GM21717 (cell line): ENCODE measurements at regions not wholly inside any gene's neighbourhood (a gene's known extent, or its start where the extent isn't known, plus 50 kb on each side); places are given as distances from the start of the nearest gene placed in this dataset.
A peak's percentile ranks its signal among the peaks of the same experiment; 100 is the strongest.

Experiments
- ATAC-seq: cut with Tn5 transposase; IDR thresholded peaks from one replicate; pipeline ENCODE4 v1.9.1; 2021; ENCODE audit warnings: mild to moderate bottlenecking, moderate library complexity; ENCODE audit not compliant: unreplicated experiment

DNA sequence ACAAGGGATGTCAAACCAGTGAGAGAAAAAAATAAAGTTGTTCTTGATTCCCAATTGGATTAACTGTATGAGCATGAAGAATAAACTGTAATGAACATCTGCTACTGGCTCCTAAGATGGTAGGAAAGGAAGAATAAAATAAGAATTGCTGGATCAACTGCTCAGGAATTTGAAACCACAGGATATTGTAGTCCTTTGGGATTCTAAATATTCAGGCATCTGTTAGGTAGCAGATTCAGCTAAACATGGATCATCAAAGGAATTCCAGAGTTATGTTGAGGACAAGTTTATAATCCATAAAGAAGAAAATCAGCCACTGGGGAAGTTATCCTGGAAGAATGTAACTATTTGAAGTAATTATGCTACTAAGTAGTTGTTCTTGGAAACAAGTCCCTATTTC lies 65.8 kb downstream of the ISL1 start:
- no peak for ATAC-seq

DNA sequence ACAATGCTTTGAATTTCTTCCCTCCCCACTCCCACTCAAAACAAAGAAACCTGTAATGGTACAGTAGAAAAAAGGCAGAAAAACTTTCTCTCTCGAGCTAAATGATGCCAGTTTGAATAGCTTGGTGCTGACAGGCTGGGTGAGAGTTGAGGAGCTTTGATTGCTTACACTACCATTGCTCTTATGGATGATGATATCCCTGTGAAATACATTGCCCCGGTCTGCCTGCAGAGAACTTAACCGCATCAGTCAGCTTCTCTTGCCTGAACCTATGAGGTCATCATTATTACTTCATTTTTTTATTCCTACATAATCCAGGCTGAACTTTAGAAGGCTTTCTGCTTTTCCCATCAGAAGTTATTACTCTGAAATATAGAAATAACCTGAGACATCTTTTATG lies 69.3 kb downstream of the ISL1 start:
- ATAC-seq, result no peak

DNA sequence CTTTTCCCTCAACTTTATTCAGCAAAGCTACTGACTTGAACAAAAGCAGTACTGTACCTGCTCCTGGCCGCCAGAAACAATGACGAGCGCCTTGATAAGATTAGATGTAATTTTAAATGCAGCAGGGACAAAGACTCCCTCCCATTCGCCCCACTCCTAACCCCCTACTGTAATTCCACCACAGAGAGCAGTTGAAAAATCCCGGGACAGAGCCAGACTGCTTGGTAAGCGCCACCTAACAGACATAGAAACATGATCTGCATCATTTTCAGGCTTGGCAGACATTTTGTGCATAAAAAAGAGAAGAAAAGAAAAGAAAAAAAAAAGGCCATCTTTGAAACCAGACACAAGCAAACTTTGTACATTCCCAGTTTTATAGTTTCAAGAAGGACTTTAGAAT lies 81.9 kb downstream of the ISL1 start:
- no peak for ATAC-seq

DNA sequence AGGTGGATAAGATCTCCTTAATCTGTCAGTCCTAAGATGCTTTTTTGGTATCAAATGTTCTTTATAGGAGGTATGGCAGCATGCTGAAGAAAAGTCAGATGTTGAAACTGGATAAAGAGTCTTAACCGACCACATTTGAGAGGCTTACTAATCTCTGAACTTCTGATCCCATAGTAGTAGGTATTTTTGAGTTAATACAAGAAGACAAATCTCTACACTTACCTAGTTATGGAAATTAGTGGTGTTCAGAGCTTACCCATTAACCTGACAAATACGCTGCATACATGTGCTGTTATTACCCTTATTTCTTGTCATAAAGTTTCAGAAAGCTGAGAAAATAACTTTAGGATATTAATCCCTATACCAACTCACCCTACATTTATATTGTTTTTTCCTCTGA lies 83.0 kb downstream of the ISL1 start:
- ATAC-seq, result no peak

DNA sequence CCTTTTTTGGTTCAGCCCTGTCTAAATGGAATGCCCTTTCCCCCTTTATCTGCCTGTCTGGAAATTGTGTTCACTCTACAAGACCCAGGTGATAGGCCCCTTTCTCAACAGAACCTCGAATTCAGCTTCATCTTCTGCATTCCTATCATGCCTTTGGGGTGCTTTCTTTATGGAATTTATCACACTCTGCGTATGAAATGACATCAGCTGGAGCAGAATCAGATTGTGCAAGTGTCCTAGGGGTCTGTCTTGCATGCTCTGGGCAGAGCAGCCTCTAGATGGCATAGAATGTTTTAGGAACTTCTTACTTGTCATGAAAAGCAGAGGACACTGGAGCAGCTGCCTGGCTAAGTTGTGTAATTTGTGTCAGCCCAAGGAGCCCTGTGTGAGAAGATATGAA lies 84.9 kb downstream of the ISL1 start:
- no peak for ATAC-seq

DNA sequence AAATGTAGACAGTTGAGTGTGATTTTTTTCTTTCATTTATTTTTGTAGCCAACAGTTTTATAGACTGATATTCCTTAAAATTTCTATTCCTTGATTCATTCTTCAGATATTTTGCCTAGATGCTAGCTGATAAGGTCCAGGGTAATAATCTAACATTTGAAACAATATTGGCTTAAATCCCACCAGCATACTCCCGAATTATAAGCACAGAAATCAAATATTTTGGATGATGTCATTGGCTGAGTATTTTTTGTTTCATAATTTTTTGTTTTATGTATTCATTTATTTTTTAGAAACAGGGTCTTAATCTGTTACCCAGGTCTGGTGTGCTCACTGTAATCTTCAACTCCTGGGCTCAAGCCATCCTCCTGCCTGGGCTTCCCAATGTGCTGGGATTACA lies 88.4 kb downstream of the ISL1 start:
- ATAC-seq, result no peak

DNA sequence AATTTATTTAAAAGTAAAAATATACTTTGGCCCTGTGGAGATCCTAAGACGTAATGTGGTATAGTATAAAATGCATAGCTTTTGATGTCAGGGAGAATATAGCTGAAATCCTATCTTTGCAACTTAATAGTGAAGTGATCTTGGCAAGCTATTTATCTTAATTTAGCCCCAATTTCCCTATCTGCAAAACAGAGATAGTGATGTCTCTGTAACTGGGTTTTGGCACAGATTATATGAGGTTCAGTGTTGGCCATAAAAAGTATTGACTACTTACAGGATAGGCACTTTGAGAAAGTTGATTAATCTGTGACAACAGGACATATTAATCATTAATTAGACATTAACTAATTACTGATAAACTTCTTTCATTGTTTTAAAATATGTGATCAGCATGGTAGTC lies 89.2 kb downstream of the ISL1 start:
- ATAC-seq, result no peak

DNA sequence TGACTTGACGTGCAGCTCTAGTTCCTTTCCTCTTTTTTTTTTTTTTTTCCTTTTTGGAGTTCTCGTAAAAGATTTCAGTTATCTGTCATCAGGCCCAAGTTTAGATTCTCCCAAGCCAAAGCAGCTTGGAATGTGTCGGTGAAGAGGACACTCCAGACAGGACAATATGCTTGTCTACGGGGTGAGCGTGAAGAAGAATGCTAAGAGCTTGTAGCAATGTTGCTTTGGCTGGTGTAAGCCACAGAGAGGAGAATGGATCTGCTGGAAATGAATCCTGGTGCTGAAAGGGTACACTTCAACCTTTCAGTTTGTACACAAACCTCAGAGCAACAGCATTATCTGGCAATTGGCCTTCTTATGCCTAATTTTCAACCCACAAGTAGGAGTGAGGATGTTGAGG lies 92.4 kb downstream of the ISL1 start:
- no peak for ATAC-seq

DNA sequence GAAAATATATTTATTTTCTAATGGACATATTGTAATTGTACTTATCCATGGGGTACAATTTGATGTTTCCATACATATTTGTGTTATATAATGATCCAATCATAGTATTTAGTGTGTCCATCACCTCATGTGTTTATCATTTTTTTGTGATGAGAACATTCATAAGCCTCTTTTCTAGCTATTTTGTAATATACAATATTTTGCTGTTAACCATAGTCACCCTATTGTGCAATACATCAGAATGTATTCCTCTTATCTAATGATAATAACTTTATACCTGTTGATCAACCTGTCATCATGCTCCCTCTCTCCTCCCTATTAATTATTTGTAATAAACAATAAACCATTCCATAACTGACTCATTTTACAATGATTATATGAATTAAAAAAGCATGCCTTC lies 93.2 kb downstream of the ISL1 start:
- no peak for ATAC-seq

DNA sequence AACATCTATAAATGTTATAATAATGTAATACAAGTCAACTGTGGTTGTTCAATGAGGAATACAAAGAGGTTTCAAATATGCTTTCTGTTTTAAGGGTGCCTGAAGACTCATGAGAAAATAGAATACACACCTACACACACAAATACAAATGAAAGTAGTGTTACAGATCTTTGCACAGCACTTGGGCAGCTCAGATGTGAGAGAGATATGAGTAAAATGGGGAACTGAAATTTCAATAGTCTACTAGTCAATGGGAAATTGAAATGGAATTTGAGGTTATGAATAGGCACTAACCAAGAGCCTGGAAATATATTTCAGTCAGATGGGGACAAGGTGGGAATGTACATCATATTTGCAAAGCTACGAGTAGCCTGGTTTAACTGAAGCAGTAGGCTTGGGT lies 96.6 kb downstream of the ISL1 start:
- peak; percentile 84 for ATAC-seq

DNA sequence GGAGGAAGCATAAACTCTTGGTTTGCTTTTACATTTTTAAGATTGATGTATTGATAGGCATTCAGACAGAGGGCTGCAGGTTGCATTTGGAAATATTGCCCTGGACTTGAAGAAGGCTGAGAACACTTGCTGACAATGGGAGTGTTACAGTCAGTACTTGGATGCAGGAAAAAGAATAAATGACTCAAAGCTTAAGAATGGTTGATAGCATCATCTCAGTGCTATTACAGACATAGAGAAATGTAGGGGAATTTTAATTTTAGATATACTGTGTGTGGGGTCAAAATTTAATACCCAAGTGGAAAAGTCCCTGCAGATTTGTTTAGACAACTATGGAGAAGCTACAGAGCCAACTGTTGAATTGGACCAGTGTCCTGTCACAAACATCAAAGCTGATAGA lies 101.1 kb downstream of the ISL1 start:
- no peak for ATAC-seq

DNA sequence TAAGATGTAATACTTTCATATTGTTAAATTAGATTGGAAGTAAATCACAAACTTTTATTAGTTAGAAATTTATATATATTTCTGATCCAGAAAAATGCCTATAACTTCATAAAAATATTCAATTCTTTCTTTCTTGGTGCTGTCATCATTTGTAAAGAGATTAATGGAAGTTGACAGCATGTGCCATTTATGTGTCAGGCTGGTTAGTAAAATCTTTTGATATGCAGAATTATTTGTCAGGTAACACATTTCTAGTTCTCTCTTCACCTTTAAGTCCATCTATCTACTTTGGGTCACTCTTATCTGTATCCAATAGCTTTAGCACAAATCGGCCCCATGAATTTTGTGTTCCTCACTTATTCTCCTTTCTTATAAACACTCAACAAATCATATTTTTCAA lies 102.9 kb downstream of the ISL1 start:
- ATAC-seq, result no peak

DNA sequence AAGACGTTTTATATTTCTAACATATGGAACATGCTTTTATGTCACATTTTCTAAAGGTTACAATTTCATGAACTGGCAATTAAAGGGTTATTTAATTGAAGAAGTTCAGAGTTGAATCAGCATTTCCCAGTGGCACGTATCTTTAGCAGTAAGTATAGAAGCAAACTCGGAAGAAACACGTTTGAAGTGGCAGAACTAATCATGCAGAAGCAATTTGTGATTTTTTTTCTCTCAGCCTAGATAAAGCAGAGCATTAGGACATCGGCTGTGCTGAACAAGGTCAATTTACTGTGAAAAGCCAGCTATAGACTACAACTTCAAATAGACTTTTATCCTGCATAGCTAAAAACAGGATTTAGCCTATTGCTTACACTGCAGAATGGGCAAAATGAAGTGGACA lies 104.7 kb downstream of the ISL1 start:
- ATAC-seq, result no peak

DNA sequence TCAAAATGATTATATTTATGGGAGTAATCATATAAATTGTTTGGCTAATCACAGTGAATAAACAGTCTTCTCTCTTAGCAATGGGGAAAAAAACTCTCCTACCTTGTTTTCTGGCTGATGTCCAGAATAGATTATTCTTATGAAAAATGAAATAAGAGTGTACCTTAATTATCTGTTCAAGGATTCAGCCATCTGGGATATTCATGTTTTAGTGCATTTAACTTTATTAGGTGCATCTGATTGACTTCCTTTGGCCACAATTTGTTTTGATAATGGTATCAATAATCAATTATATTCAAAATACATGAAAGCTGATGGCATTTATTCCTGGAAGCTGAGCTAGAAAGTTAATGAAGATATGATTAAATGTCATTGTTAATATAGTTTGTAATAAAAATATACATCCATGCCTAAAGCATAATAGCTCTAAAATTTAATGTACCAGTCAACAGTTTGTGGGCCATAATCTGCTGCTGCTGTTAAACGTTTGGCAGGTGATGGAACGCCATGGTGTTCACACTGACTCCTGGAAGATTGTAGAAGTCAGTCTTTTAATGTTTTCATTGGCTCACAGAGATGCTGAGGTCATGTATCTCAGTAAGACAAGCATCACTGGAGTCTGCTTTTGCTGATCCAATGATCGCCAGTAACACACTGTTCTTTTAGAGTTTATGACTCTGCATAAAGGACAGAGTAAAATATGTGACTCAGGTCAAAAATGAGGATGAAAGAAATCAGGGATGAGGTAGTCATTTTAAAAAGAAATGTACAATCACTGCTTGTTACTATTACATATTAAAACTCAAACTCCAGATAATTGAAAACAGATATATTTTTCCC lies 105.8 kb downstream of the ISL1 start:
- no peak for ATAC-seq

DNA sequence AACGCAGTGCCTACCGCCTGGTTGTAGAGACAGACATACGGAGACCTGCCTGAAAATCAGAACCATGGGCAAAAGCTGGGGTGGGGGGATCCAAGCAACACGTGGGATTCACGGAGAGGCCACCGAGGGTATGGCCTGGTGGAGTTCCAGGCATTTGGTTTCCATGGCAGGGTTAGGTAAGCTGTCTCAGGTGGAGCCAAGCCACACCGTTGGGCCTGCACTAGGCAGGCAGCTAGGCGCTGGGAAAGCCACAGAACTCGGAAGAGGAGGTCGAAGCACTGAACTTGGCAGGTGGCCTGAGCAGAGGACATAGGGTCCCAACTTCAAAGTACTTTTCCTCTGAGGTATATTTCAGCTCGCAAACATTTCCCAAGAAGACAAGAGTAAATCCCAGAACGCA lies 111.6 kb downstream of the ISL1 start:
- ATAC-seq, result no peak

DNA sequence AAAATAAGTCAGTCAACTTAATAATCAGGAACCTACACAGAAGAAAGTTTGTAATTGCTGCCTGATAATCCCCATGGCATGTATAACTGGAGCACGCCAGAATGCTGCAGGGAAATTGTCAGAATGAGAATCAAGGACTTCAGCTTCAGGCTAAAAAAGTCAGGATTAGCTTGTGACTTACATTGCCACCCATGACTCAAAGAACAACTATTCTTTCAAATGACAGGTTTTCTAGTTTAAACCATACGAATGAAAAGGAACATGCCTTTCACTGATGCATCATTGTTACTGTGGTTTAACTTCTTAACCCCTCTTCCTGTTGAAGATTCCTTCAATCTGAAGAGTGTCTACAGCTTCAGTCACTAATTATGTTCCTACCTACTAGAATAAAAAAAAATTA lies 112.4 kb downstream of the ISL1 start:
- ATAC-seq, result no peak

DNA sequence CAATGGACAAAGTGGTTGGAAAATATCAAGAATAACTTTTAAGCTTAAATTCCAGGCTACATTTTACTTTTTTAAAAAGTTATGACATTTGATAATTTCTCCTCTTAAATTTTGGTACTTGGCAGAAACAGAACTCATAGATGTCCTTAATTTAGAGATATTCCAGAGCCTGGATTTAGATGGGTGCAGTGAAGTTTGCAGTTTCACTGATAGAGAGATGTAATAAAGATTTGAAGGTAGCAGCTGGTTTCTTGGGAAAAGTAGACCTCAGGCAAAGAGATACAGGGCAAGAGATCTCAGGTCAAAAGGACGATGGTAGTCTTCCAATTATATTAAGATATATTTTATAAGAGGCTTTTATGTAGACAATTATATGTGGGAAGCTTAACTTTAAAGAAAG lies 134.6 kb downstream of the ISL1 start:
- no peak for ATAC-seq

DNA sequence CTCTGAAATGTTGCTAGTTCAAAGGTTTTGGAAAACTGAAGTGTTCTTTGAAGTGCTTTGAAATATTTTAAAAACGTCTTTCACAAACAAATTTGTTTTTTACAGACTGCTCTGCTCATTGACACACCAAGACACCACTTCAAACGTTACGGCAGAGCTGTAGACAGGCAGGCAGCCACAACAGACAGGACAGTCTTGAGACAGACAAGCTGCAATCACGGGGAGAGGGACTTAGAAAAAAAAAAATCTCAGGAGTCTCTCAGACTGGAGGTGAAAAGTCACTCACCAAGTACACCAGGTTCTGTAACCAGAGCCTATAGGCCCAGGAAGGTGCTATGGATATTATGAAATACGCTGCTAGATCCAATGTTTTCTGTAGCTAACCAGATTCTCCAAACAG lies 135.4 kb downstream of the ISL1 start:
- no peak for ATAC-seq

DNA sequence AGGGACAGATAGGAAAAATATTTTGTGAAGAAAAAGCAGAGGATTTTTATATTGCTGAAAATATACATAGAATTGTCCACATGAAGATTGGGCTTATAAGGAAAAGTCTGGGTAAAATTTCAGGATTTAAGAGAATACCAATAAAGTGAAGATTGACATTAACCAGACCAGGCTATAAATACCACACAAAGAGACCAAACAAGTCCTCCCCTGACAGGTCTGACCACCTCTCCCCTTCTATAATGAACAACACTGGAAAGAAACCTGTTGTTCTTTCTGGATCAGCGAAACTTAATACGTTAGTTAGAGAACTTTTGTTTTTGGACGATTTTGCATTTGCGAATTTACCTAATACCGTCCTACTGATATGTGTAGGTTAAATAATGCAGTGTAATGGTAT lies 138.3 kb downstream of the ISL1 start:
- ATAC-seq, result no peak

DNA sequence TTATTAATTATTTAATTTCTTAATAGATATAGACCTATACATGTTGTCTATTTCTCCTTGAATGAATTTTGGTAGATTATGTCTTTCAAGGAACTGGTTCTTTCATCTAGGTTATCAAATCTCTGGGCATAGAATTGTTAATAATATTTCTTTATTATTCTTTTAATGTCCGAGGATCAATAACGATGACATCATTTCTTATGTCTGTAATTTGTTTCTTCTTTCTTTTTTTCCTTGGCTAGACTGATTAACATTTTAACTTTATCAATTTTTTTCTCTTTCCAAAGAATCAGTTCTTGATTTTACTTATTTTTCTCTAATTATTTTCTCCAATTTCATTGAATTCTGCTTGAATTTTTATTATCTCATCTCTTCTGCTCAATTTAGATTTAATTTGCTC lies 156.0 kb downstream of the ISL1 start:
- ATAC-seq, result no peak

DNA sequence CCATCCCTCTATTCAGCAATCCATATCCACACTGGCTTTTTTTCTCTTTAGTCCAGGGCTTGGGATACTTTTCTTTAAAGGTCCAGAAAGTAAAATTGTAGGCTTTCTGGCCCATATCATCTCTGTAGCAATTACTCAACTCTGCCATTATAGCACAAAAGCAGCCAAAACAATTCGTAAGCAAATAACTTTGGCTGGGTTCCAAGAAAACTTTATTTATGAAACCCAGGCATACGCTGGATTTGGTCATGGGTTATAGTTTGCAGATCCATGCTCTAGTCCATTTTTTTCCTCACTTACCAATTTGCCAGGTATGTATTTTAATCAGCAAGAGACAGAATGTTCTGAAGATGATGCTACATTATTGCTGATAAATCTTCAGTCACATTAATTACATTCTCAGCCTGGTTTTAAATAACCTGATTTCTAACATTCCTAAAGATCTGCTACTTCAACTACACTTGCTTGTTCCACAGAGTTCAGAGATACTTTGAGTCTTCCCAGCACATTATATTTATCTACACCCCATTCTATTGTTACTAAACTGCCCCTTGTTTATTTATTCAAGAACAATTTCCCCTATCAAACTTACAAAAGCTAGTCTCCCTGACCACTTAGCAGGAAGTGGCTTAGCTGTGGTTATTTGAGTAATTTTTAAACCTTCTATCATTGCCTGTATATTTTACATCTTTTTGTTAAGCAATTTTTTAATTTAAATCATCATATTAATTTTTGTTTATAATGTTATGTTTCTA lies 161.0 kb downstream of the ISL1 start:
- no peak for ATAC-seq

DNA sequence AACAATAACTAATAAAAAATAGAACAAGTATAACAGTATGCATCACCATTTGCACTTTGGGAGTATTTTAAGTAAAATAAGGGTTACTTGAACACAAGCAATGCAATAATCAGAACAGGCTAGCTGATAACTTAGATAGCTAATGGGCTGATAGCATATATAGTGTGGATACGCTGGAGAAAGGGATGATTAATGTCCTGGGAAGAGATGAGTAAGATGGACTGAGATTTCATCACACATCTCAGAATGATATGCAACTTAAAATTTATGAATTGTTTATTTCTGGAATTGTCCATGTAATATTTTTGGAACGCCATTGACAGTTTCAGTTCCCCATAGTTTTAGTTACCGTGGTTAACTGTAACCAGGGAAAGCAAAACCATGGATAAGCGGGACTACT lies 173.6 kb downstream of the ISL1 start:
- no peak for ATAC-seq

DNA sequence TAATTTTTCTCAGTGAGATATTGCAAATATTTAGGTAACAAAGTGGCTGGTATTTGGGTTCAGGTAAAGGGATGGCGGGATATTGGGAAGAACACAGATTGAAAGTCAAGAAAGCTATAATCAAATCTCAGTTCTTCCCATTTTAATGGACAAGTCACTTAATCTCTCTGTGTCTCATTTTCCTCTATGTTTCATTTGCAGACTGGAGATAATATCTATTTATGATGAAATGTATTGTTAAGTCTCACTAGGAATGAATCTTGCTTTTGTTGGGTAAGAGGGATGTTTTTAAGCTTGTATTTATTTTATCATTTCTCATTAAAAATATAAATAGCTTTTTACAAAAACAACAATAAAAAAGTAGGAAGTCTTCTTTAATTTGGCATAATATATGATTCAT lies 175.4 kb downstream of the ISL1 start:
- no peak for ATAC-seq
